ENCODE measurements at regions not wholly inside any gene's neighbourhood (a gene's known extent, or its start where the extent isn't known, plus 50 kb on each side); places are given as distances from the start of the nearest gene placed in this dataset.
"Not testable (repeated sequence)": the region's sequence is repeated elsewhere in the genome, so short reads cannot be mapped to it uniquely, and the experiment has no call there.

DNA sequence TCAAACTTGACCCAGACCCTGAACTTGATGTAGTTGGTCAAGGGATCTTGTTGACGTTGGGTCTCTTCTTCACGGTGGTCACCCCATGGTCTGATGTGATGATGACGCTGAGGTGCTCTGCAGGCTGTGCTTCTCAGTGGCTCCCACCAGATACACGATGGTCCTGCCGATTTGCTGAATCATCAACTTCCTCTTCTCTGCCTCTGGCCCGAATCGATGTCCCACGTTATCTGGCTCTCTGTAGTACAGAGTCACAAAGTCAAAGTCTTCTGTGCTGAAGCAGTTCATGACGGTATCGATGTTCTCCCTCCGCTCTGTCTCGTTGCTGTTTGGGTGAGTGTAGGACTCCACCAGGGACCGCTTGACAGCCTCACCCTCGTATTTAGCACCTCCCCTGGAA, 58.5 kb upstream of the ZNF195 start:
- TF ChIP-seq, protein P1, sequence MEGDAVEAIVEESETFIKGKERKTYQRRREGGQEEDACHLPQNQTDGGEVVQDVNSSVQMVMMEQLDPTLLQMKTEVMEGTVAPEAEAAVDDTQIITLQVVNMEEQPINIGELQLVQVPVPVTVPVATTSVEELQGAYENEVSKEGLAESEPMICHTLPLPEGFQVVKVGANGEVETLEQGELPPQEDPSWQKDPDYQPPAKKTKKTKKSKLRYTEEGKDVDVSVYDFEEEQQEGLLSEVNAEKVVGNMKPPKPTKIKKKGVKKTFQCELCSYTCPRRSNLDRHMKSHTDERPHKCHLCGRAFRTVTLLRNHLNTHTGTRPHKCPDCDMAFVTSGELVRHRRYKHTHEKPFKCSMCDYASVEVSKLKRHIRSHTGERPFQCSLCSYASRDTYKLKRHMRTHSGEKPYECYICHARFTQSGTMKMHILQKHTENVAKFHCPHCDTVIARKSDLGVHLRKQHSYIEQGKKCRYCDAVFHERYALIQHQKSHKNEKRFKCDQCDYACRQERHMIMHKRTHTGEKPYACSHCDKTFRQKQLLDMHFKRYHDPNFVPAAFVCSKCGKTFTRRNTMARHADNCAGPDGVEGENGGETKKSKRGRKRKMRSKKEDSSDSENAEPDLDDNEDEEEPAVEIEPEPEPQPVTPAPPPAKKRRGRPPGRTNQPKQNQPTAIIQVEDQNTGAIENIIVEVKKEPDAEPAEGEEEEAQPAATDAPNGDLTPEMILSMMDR (IDR thresholded peaks at IDR 0.05) = not testable (repeated sequence)
- TF ChIP-seq POLR2A (IDR thresholded peaks at IDR 0.05) = not testable (repeated sequence)

Data from heart left ventricle (tissue), 13 donors.